ENCODE measurements at regions not wholly inside any gene's neighbourhood (a gene's known extent, or its start where the extent isn't known, plus 50 kb on each side); places are given as distances from the start of the nearest gene placed in this dataset.

DNA sequence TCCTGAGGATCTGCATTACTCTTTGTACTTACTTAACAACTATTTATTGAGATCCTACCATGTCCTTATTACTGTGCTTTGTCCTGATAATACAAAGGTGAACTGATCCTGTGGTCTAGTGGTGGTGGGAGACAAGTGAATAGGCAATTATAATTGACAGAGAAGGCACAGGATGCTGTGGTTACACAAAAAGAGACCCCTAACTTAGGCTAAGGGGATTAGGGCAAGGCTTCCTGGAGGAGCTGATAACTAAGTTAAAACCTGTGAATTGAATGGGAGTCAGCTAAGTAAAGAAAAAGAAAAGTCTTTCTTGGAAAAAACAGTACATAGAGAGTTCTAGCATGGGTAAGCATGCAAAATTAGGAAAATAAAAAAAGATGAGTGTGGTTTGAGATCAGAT is 164.4 kb downstream of the LARP7 start:
- no peak for DNase-seq (ENCODE audit: low read depth)
- no peak for TF ChIP-seq CTCF (IDR thresholded peaks at IDR 0.05; ENCODE audit: insufficient read depth, low read depth, low read length, missing control alignments)
- no peak overlapping the region for H3K4me3 ChIP-seq (ENCODE audit: low read length)

DNA sequence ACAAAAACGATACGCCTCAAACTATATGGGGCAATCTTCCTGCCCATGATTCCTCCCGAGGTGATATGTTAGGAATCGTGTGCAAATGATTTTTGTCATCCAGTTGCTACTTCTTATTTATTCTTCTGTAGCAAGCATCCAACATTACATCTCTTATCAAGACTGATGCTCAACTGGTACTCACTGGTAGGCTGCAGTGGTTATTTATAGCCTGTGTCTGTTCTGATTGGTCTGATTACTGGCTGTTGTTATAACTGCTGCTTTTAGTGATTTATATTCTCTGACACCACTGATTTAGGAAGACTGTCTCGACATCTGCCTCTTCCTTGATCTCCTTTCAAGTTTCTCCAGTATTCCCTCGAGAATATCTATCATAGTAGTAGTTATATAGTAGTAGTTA is 165.8 kb downstream of the LARP7 start:
- TF ChIP-seq CTCF (IDR thresholded peaks at IDR 0.05; ENCODE audit: insufficient read depth, low read depth, low read length, missing control alignments), result no peak
- no peak overlapping the region for H3K4me3 ChIP-seq (ENCODE audit: low read length)
- no peak for DNase-seq (ENCODE audit: low read depth)

- no peak overlapping the region for H3K4me3 ChIP-seq (ENCODE audit: low read length)
- no peak for DNase-seq (ENCODE audit: low read depth)
- TF ChIP-seq CTCF (IDR thresholded peaks at IDR 0.05; ENCODE audit: insufficient read depth, low read depth, low read length, missing control alignments), result no peak
Measured at GRCh38 chr4:112807083-112807482, 170.1 kb downstream of the LARP7 start.

GRCh38 chr4:112808001-112808400 is 171.1 kb downstream of the LARP7 start:
- no peak for DNase-seq (ENCODE audit: low read depth)
- TF ChIP-seq CTCF (IDR thresholded peaks at IDR 0.05; ENCODE audit: insufficient read depth, low read depth, low read length, missing control alignments), result no peak
- no peak overlapping the region for H3K4me3 ChIP-seq (ENCODE audit: low read length)

GRCh38 chr4:112813790-112814189 is 176.8 kb downstream of the LARP7 start:
- peak; percentile 8 for DNase-seq (ENCODE audit: low read depth)
- no peak overlapping the region for H3K4me3 ChIP-seq (ENCODE audit: low read length)
- TF ChIP-seq CTCF (IDR thresholded peaks at IDR 0.05; ENCODE audit: insufficient read depth, low read depth, low read length, missing control alignments), result no peak

DNA sequence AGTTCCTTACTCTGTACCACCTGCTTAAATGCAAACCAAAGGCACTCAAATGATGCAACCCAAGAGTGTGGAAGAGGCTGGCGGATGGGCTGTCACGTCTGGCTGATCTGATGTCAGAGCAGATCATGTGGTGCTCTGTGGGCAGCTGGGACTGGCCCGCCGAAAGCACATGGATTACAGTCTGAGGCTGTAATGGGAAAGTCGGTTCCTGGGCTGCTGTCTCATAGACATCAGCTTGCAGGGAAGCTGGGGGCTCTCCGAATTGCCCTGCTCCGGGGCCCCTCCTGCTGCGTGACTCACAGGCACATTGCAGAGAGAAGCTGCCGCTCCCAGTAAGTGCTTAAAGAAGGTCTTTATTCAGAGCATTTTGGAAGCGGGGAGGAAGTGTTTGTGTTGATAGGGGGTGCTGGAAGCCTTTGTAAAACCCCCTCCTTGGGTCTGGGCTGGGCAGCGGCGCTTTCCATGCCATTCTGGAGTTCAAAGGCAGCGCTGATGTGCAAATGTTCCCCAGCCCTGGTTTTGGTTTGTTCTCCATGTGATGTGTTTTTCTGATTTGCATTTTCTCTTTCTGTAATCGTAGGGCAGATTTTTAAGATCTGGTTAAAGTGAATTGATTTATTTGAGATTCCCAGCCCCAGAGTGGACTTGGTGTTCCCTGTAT is 181.1 kb downstream of the LARP7 start:
- peak overlapping the region; percentile 47 for H3K4me3 ChIP-seq (ENCODE audit: low read length)
- DNase-seq (ENCODE audit: low read depth), result peak; percentile 83
- no peak for TF ChIP-seq CTCF (IDR thresholded peaks at IDR 0.05; ENCODE audit: insufficient read depth, low read depth, low read length, missing control alignments)

DNA sequence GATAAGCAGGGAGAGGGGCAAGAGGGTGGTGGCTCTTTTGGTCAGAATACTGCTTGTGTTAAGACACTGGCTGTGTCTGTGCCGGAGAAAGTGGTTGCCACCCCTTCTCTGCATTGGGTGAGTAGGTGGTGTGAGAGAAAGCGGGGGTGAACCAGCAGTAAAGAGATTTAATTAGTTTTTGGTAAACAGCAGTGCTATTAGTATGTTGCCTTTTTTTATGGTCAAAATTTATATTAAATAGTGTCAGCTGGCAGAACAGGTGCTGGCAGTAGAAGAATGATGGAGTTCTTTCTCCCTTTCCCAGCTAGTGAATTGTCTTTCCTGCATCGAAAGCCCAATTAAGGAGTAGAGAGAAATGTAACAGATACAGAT is 181.6 kb downstream of the LARP7 start:
- H3K4me3 ChIP-seq (ENCODE audit: low read length), result peak overlapping the region; percentile 47
- no peak for TF ChIP-seq CTCF (IDR thresholded peaks at IDR 0.05; ENCODE audit: insufficient read depth, low read depth, low read length, missing control alignments)
- peak; percentile 6 for DNase-seq (ENCODE audit: low read depth)
